BLaER1 treated with 17β-estradiol and CSF1 and Interleukin-3, amounts not matched to agents 10 nM and 100 nM (cell line): ENCODE measurements at regions not wholly inside any gene's neighbourhood (a gene's known extent, or its start where the extent isn't known, plus 50 kb on each side); places are given as distances from the start of the nearest gene placed in this dataset.

ENCODE experiments used
- H3K27ac ChIP-seq, 11 experiments: shearing (Covaris generic); formaldehyde crosslinking; 2 replicates each; pipeline ENCODE4 v1.8.1; 2022
- H3K27me3 ChIP-seq, 11 experiments: shearing (Covaris generic); formaldehyde crosslinking; 2 replicates each; pipeline ENCODE4 v1.8.1; 2022
- H3K36me3 ChIP-seq, 11 experiments: shearing (Covaris generic); formaldehyde crosslinking; 2 replicates each; pipeline ENCODE4 v1.8.1; 2022
- H3K4me1 ChIP-seq, 10 experiments: shearing (Covaris generic); formaldehyde crosslinking; 2 replicates each; pipeline ENCODE4 v1.8.1; 2022
- H3K4me2 ChIP-seq, 11 experiments: shearing (Covaris generic); formaldehyde crosslinking; 2 replicates each; pipeline ENCODE4 v1.8.1; 2022
- H3K4me3 ChIP-seq, 10 experiments: shearing (Covaris generic); formaldehyde crosslinking; 2 replicates each; pipeline ENCODE4 v1.8.1; 2022
- H3K9ac ChIP-seq, 11 experiments: shearing (Covaris generic); formaldehyde crosslinking; 2 replicates each; pipeline ENCODE4 v1.8.1; 2022
- H3K9me3 ChIP-seq, 11 experiments: shearing (Covaris generic); formaldehyde crosslinking; replicated peaks in 1 of 11; 2 replicates each; pipeline ENCODE4 v1.8.1; 2022
- H4K20me1 ChIP-seq, 11 experiments: shearing (Covaris generic); formaldehyde crosslinking; 2 replicates each; pipeline ENCODE4 v1.8.1; 2022
- Cebpa-rat ChIP-seq, 11 experiments: shearing (Covaris generic); IDR thresholded peaks; 2 replicates each; pipeline ENCODE4 v1.8.1; 2022

GRCh38 chr1:209432443-209432825 lies 151.1 kb upstream of the CAMK1G start:
- Histone ChIP-seq H3K27ac (no peak overlapping the region), H3K27me3 (peaks cover 0 to 4% (median 0%) of the 10 kb centered on the region in 11 experiments; a peak in 1 of 22 replicates), H3K36me3 (no peaks in the 10 kb centered on the region), H3K4me3 (no peak overlapping the region), H3K4me2 (no peak overlapping the region), H4K20me1 (no peaks in the 10 kb centered on the region), H3K9ac (no peak overlapping the region), H3K9me3 (no peaks in the 10 kb centered on the region), H3K4me1 (peaks cover 4 to 30% (median 13%) of the 10 kb centered on the region in 10 experiments; a peak in 19 of 20 replicates)
- TF ChIP-seq Cebpa-rat (IDR thresholded peaks at IDR 0.05): no peak

GRCh38 chr1:209433649-209434031 lies 149.9 kb upstream of the CAMK1G start:
- Histone ChIP-seq H4K20me1 (no peaks in the 10 kb centered on the region), H3K4me3 (no peak overlapping the region), H3K27me3 (peaks cover 0 to 4% (median 0%) of the 10 kb centered on the region in 11 experiments; a peak in 1 of 22 replicates), H3K36me3 (no peaks in the 10 kb centered on the region), H3K9ac (no peak overlapping the region), H3K4me2 (peak overlapping the region in 10 of 11 experiments; percentile 2 to 76 (median 48); a peak in 15 of 22 replicates), H3K27ac (no peak overlapping the region), H3K9me3 (no peaks in the 10 kb centered on the region), H3K4me1 (peaks cover 4 to 30% (median 13%) of the 10 kb centered on the region in 10 experiments; a peak in 19 of 20 replicates)
- TF ChIP-seq Cebpa-rat (IDR thresholded peaks at IDR 0.05): no peak

GRCh38 chr1:209434066-209434465 lies 149.4 kb upstream of the CAMK1G start:
- no peaks in the 10 kb centered on the region for H3K36me3 ChIP-seq
- no peak for TF ChIP-seq Cebpa-rat (IDR thresholded peaks at IDR 0.05)
- peaks cover 4 to 30% (median 13%) of the 10 kb centered on the region in 10 experiments; a peak in 19 of 20 replicates for H3K4me1 ChIP-seq
- peak overlapping the region; percentile 2 to 76 (median 47); a peak in 18 of 22 replicates for H3K4me2 ChIP-seq
- no peak overlapping the region for H3K27ac ChIP-seq
- H3K9ac ChIP-seq: no peak overlapping the region
- peaks cover 0 to 4% (median 0%) of the 10 kb centered on the region in 11 experiments; a peak in 1 of 22 replicates for H3K27me3 ChIP-seq
- H3K4me3 ChIP-seq: no peak overlapping the region
- no peaks in the 10 kb centered on the region for H3K9me3 ChIP-seq
- no peaks in the 10 kb centered on the region for H4K20me1 ChIP-seq

GRCh38 chr1:209434631-209435217 lies 148.8 kb upstream of the CAMK1G start:
- Histone ChIP-seq H3K27ac (no peak overlapping the region), H3K9me3 (peaks cover 0 to 4% (median 0%) of the 10 kb centered on the region in 11 experiments; a peak in 4 of 22 replicates), H3K4me1 (peaks cover 4 to 28% (median 13%) of the 10 kb centered on the region in 10 experiments; a peak in 19 of 20 replicates)

GRCh38 chr1:209435654-209436566 lies 147.6 kb upstream of the CAMK1G start:
- Histone ChIP-seq H3K9me3 (peaks cover 0 to 11% (median 0%) of the 10 kb centered on the region in 11 experiments; a peak in 4 of 22 replicates), H3K36me3 (no peaks in the 10 kb centered on the region), H3K4me3 (no peak overlapping the region), H3K4me2 (peak overlapping the region in 3 of 11 experiments; percentile 56 to 76 (median 60); a peak in 5 of 22 replicates), H4K20me1 (no peaks in the 10 kb centered on the region), H3K27me3 (peaks cover 0 to 4% (median 0%) of the 10 kb centered on the region in 11 experiments; a peak in 1 of 22 replicates), H3K27ac (0 out of 22 replicates have a peak overlapping the region, but pooled peaks of 1 of the 11 experiments have one; percentile 18), H3K9ac (no peak overlapping the region), H3K4me1 (peaks cover 4 to 28% (median 13%) of the 10 kb centered on the region in 10 experiments; a peak in 19 of 20 replicates)
- no peak for TF ChIP-seq Cebpa-rat (IDR thresholded peaks at IDR 0.05)

More at GRCh38 chr1:209434631-209435217, 148.8 kb upstream of the CAMK1G start:
- H3K27me3 ChIP-seq: peaks cover 0 to 4% (median 0%) of the 10 kb centered on the region in 11 experiments; a peak in 1 of 22 replicates
- no peak overlapping the region for H3K4me3 ChIP-seq
- no peak overlapping the region; a peak in 1 of 22 replicates for H3K9ac ChIP-seq
- H3K4me2 ChIP-seq: peak overlapping the region; percentile 2 to 76 (median 47); a peak in 19 of 22 replicates
- TF ChIP-seq Cebpa-rat (IDR thresholded peaks at IDR 0.05): no peak
- H4K20me1 ChIP-seq: no peaks in the 10 kb centered on the region
- H3K36me3 ChIP-seq: no peaks in the 10 kb centered on the region

- Histone ChIP-seq H3K27ac (no peak overlapping the region), H3K27me3 (no peaks in the 10 kb centered on the region), H4K20me1 (no peaks in the 10 kb centered on the region), H3K9me3 (peaks cover 0 to 11% (median 0%) of the 10 kb centered on the region in 11 experiments; a peak in 4 of 22 replicates), H3K4me2 (no peak overlapping the region), H3K9ac (no peak overlapping the region), H3K36me3 (no peaks in the 10 kb centered on the region), H3K4me1 (peaks cover 0 to 9% (median 2%) of the 10 kb centered on the region in 10 experiments; a peak in 15 of 20 replicates), H3K4me3 (no peak overlapping the region)
- no peak for TF ChIP-seq Cebpa-rat (IDR thresholded peaks at IDR 0.05)
Observed at GRCh38 chr1:209439828-209440227, 143.7 kb upstream of the CAMK1G start.

- no peak for TF ChIP-seq Cebpa-rat (IDR thresholded peaks at IDR 0.05)
- no peak overlapping the region for H3K27ac ChIP-seq
- no peak overlapping the region for H3K9ac ChIP-seq
- no peak overlapping the region for H3K4me3 ChIP-seq
- no peaks in the 10 kb centered on the region for H3K36me3 ChIP-seq
- H3K27me3 ChIP-seq: no peaks in the 10 kb centered on the region
- peaks cover 0 to 11% (median 0%) of the 10 kb centered on the region in 11 experiments; a peak in 4 of 22 replicates for H3K9me3 ChIP-seq
- no peak overlapping the region for H3K4me2 ChIP-seq
- no peaks in the 10 kb centered on the region for H3K4me1 ChIP-seq
- no peaks in the 10 kb centered on the region for H4K20me1 ChIP-seq
Observed at GRCh38 chr1:209443361-209443931, 140.1 kb upstream of the CAMK1G start.

- Histone ChIP-seq H3K27ac (no peak overlapping the region), H3K4me1 (no peaks in the 10 kb centered on the region), H3K27me3 (no peaks in the 10 kb centered on the region), H3K4me2 (no peak overlapping the region), H3K4me3 (no peak overlapping the region), H4K20me1 (no peaks in the 10 kb centered on the region), H3K9ac (no peak overlapping the region), H3K36me3 (no peaks in the 10 kb centered on the region), H3K9me3 (peaks cover 0 to 11% (median 0%) of the 10 kb centered on the region in 11 experiments; a peak in 4 of 22 replicates)
- TF ChIP-seq Cebpa-rat (IDR thresholded peaks at IDR 0.05): no peak
Observed at GRCh38 chr1:209443975-209444651, 139.4 kb upstream of the CAMK1G start.
